ENCODE measurements at regions not wholly inside any gene's neighbourhood (a gene's known extent, or its start where the extent isn't known, plus 50 kb on each side); places are given as distances from the start of the nearest gene placed in this dataset.

DNA sequence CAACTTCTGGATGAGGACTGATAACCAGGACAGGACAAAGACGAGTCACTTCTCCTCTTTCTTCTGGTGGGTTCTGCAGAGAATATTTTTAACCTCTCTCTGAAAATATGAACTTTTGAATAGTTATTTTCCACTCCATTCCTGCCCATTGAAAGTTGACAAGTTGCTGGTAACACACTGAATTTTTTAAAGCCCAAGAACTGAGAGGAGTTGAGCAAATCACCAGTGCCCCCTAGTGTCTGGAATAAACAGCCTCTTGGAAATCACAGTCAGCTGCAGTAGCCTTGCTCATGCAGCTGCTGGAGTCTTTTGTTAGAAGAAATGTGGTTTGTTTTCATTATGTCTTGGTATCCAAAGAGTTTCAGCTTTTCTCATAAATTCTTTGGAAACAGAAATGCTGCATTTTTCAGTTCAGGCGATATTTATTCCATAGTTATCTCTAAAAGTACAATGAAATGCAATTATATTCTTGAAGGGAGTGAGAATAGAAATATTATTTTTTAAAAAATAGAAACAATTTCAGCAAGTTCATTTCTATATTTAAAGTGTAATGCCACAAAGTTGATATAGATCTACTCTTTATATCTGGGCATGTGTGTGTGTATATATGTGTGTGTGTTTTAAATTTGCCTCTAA, 741.0 kb upstream of the CBLB start (continued):
- TF ChIP-seq, protein P1, sequence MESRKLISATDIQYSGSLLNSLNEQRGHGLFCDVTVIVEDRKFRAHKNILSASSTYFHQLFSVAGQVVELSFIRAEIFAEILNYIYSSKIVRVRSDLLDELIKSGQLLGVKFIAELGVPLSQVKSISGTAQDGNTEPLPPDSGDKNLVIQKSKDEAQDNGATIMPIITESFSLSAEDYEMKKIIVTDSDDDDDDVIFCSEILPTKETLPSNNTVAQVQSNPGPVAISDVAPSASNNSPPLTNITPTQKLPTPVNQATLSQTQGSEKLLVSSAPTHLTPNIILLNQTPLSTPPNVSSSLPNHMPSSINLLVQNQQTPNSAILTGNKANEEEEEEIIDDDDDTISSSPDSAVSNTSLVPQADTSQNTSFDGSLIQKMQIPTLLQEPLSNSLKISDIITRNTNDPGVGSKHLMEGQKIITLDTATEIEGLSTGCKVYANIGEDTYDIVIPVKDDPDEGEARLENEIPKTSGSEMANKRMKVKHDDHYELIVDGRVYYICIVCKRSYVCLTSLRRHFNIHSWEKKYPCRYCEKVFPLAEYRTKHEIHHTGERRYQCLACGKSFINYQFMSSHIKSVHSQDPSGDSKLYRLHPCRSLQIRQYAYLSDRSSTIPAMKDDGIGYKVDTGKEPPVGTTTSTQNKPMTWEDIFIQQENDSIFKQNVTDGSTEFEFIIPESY (IDR thresholded peaks at IDR 0.05; ENCODE audit: borderline replicate concordance, low read depth) = no peak
- no peak for TF ChIP-seq NRF1 (IDR thresholded peaks at IDR 0.05; ENCODE audit: low read depth, low read length)
- TF ChIP-seq MAX (IDR thresholded peaks at IDR 0.05; ENCODE audit: low read depth) = no peak
- TF ChIP-seq RXRA (IDR thresholded peaks at IDR 0.05; ENCODE audit: borderline replicate concordance, low read depth) = peak; percentile 49; the same call in 1 of the 2 replicates
- no peak for TF ChIP-seq YY1 (IDR thresholded peaks at IDR 0.05; ENCODE audit: low read depth)
- TF ChIP-seq RCOR1 (IDR thresholded peaks at IDR 0.05; ENCODE audit: low read length) = 0 out of 2 replicates have a peak, but pooled peaks have one; percentile 11
- TF ChIP-seq POLR2AphosphoS5 (IDR thresholded peaks at IDR 0.05; ENCODE audit: low read depth, low read length) = no peak
- TF ChIP-seq EP300 (IDR thresholded peaks at IDR 0.05; ENCODE audit: borderline replicate concordance in 1 of 2, low read depth in 1 of 2, low read length in 1 of 2) = no peak
- TF ChIP-seq JUND (IDR thresholded peaks at IDR 0.05) = no peak
- no peak for TF ChIP-seq TAF1 (IDR thresholded peaks at IDR 0.05; ENCODE audit: borderline replicate concordance, low read depth, low read length)
- TF ChIP-seq RAD21 (IDR thresholded peaks at IDR 0.05; ENCODE audit: low read length) = peak; percentile 99
- TF ChIP-seq SMC3 (IDR thresholded peaks at IDR 0.05; ENCODE audit: low read depth, low read length) = peak; percentile 92
- TF ChIP-seq, protein P2, sequence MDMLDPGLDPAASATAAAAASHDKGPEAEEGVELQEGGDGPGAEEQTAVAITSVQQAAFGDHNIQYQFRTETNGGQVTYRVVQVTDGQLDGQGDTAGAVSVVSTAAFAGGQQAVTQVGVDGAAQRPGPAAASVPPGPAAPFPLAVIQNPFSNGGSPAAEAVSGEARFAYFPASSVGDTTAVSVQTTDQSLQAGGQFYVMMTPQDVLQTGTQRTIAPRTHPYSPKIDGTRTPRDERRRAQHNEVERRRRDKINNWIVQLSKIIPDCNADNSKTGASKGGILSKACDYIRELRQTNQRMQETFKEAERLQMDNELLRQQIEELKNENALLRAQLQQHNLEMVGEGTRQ (IDR thresholded peaks at IDR 0.05; ENCODE audit: borderline replicate concordance, low read depth, low read length) = no peak
- TF ChIP-seq, protein P3, sequence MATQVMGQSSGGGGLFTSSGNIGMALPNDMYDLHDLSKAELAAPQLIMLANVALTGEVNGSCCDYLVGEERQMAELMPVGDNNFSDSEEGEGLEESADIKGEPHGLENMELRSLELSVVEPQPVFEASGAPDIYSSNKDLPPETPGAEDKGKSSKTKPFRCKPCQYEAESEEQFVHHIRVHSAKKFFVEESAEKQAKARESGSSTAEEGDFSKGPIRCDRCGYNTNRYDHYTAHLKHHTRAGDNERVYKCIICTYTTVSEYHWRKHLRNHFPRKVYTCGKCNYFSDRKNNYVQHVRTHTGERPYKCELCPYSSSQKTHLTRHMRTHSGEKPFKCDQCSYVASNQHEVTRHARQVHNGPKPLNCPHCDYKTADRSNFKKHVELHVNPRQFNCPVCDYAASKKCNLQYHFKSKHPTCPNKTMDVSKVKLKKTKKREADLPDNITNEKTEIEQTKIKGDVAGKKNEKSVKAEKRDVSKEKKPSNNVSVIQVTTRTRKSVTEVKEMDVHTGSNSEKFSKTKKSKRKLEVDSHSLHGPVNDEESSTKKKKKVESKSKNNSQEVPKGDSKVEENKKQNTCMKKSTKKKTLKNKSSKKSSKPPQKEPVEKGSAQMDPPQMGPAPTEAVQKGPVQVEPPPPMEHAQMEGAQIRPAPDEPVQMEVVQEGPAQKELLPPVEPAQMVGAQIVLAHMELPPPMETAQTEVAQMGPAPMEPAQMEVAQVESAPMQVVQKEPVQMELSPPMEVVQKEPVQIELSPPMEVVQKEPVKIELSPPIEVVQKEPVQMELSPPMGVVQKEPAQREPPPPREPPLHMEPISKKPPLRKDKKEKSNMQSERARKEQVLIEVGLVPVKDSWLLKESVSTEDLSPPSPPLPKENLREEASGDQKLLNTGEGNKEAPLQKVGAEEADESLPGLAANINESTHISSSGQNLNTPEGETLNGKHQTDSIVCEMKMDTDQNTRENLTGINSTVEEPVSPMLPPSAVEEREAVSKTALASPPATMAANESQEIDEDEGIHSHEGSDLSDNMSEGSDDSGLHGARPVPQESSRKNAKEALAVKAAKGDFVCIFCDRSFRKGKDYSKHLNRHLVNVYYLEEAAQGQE (IDR thresholded peaks at IDR 0.05; ENCODE audit: low read depth, low read length) = no peak
- no peak for TF ChIP-seq GABPA (IDR thresholded peaks at IDR 0.05; ENCODE audit: low read depth)
- no peak for TF ChIP-seq EZH2phosphoT487 (IDR thresholded peaks at IDR 0.05; ENCODE audit: borderline replicate concordance, low read depth)
- TF ChIP-seq, protein P4, sequence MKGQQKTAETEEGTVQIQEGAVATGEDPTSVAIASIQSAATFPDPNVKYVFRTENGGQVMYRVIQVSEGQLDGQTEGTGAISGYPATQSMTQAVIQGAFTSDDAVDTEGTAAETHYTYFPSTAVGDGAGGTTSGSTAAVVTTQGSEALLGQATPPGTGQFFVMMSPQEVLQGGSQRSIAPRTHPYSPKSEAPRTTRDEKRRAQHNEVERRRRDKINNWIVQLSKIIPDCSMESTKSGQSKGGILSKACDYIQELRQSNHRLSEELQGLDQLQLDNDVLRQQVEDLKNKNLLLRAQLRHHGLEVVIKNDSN (IDR thresholded peaks at IDR 0.05; ENCODE audit: borderline replicate concordance, low read depth) = no peak
- 0 out of 2 replicates have a peak, but pooled peaks have one; percentile 24 for TF ChIP-seq PBX3 (IDR thresholded peaks at IDR 0.05)
- no peak for TF ChIP-seq FOXM1 (IDR thresholded peaks at IDR 0.05; ENCODE audit: low read depth)
- TF ChIP-seq ELF1 (IDR thresholded peaks at IDR 0.05) = no peak
- peak; percentile 44 for TF ChIP-seq TCF12 (IDR thresholded peaks at IDR 0.05)

Data from SK-N-SH (cell line).